DND-41 (cell line): ENCODE measurements at regions not wholly inside any gene's neighbourhood (a gene's known extent, or its start where the extent isn't known, plus 50 kb on each side); places are given as distances from the start of the nearest gene placed in this dataset.

Experiments
- CTCF ChIP-seq: IDR thresholded peaks from 2 replicates; pipeline ENCODE4 v1.5.1; 2012; ENCODE audit warnings: borderline replicate concordance, low read length, moderate library complexity, mild to moderate bottlenecking; ENCODE audit not compliant: poor library complexity, severe bottlenecking; ENCODE audit errors: extremely low read depth
- EZH2 ChIP-seq: IDR thresholded peaks from 3 replicates; pipeline ENCODE4 v1.6.1; 2012; ENCODE audit warnings: borderline replicate concordance, low read depth, mild to moderate bottlenecking, moderate library complexity, low read length, inconsistent platforms; ENCODE audit not compliant: severe bottlenecking

GRCh38 chr4:35237924-35238323 lies 1006.4 kb downstream of the ARAP2 start:
- no peak for TF ChIP-seq CTCF
- no peak for TF ChIP-seq EZH2
